Left ventricle myocardium inferior (tissue), 1 donor: ENCODE measurements at regions not wholly inside any gene's neighbourhood (a gene's known extent, or its start where the extent isn't known, plus 50 kb on each side); places are given as distances from the start of the nearest gene placed in this dataset.

Experiments
- DNase-seq: peaks from one replicate; pipeline ENCODE4 v3.0.0-alpha.2; 2020
- H3K27ac ChIP-seq: fragments of 200-600 bp; replicated peaks from 2 replicates; pipeline ENCODE4 v1.8.0; 2021
- H3K27me3 ChIP-seq: fragments of 200-600 bp; 2 replicates; pipeline ENCODE4 v1.8.0; 2021; ENCODE audit warnings: low read depth
- H3K36me3 ChIP-seq: fragments of 200-600 bp; 2 replicates; pipeline ENCODE4 v1.8.0; 2021
- H3K4me1 ChIP-seq: fragments of 200-600 bp; 2 replicates; pipeline ENCODE4 v1.8.0; 2021
- H3K4me3 ChIP-seq: fragments of 200-600 bp; 2 replicates; pipeline ENCODE4 v1.8.0; 2021; ENCODE audit warnings: mild to moderate bottlenecking, moderate library complexity
- H3K9me3 ChIP-seq: fragments of 200-600 bp; replicated peaks from 2 replicates; pipeline ENCODE4 v1.8.0; 2021
- intact Hi-C: fragments of 100-400 bp; cut with micrococcal nuclease; formaldehyde crosslinking; loops from one replicate; pipeline ENCODE4 v1.11.0; 2022
- TF ChIP-seq, protein P1 (sequence below): fragments of 200-600 bp; IDR thresholded peaks from 2 replicates; pipeline ENCODE4 v1.8.0; 2021; ENCODE audit warnings: antibody characterized with exemption, mild to moderate bottlenecking, borderline replicate concordance
- donor health status: DM: no; HTN: yes; CAD: no; lungs with severe emphysema.

DNA sequence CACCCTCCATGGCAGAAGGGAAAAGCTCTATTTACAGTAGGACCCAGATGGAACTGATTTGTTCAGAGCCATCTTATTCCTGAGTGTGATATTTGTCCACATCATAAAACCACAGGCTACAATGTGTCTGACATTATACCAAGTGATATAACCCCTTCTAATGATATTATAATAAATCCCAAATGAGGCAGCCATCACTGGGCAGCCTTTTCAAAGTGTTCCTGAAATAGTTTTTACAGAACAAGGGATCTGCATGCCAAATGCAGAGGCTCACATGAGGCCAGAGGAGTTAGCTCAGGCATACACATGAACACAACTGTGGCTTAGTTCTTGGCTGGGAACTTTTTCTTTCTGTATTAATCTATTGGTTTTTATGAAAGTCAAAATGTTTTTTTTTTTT lies 207.7 kb downstream of the MAFB start:
- Histone ChIP-seq H3K4me1 (no peaks in the 10 kb centered on the region), H3K27ac (no peak overlapping the region), H3K4me3 (no peak overlapping the region), H3K27me3 (peaks cover 13% of the 10 kb centered on the region), H3K36me3 (no peaks in the 10 kb centered on the region), H3K9me3 (peaks cover 5% of the 10 kb centered on the region)
- intact Hi-C loops, result no loop called here
- TF ChIP-seq, protein P1, sequence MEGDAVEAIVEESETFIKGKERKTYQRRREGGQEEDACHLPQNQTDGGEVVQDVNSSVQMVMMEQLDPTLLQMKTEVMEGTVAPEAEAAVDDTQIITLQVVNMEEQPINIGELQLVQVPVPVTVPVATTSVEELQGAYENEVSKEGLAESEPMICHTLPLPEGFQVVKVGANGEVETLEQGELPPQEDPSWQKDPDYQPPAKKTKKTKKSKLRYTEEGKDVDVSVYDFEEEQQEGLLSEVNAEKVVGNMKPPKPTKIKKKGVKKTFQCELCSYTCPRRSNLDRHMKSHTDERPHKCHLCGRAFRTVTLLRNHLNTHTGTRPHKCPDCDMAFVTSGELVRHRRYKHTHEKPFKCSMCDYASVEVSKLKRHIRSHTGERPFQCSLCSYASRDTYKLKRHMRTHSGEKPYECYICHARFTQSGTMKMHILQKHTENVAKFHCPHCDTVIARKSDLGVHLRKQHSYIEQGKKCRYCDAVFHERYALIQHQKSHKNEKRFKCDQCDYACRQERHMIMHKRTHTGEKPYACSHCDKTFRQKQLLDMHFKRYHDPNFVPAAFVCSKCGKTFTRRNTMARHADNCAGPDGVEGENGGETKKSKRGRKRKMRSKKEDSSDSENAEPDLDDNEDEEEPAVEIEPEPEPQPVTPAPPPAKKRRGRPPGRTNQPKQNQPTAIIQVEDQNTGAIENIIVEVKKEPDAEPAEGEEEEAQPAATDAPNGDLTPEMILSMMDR, result no peak
- DNase-seq, result no peak

DNA sequence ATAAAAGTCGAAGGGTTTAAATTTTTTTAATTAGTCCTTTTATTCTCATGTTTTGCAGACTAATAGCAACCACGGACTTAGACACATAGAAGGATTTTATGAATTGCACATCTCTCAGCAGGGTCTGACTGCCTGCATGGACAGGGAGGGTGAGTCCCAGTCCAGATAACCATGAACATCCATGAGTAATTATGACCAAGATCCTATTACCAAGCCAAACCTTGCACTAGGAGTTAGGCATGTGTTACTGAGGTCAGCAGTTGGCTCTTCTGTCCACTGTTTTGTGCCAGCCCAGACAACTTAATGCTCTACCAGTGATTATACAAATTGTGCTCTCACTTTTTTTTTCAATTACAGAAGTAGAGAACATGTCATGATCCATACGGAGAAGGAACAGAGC lies 211.2 kb downstream of the MAFB start:
- H3K27ac ChIP-seq, result no peak overlapping the region
- TF ChIP-seq, protein P1, result no peak
- H3K4me3 ChIP-seq, result no peak overlapping the region
- peaks cover 33% of the 10 kb centered on the region for H3K27me3 ChIP-seq
- no peaks in the 10 kb centered on the region for H3K9me3 ChIP-seq
- DNase-seq, result no peak
- intact Hi-C loops, result no loop called here
- H3K4me1 ChIP-seq, result no peaks in the 10 kb centered on the region
- no peaks in the 10 kb centered on the region for H3K36me3 ChIP-seq

DNA sequence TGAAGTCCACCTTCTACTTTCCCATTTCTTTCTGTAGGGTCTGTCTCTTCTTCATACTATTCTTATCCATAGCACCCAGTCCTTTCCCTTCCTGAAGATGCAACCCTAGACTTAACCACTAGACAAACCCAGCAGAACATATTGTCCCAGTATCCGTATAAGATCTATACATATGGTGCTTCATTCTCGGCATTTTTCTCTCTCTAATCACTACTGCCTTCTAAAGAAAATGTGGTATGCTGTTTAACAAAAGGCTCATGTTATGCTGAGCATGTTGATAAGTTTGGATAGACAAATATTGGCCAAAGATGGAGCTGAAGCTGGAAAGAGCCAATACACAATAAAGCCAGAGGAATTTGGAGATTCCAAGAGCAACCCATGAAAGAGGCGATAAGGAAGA lies 212.6 kb downstream of the MAFB start:
- Histone ChIP-seq H3K4me1 (peaks cover 2% of the 10 kb centered on the region), H3K27ac (no peak overlapping the region), H3K4me3 (no peak overlapping the region), H3K36me3 (no peaks in the 10 kb centered on the region), H3K9me3 (no peaks in the 10 kb centered on the region), H3K27me3 (peaks cover 33% of the 10 kb centered on the region)
- TF ChIP-seq, protein P1, result no peak
- DNase-seq, result no peak
- intact Hi-C loops, result no loop called here

DNA sequence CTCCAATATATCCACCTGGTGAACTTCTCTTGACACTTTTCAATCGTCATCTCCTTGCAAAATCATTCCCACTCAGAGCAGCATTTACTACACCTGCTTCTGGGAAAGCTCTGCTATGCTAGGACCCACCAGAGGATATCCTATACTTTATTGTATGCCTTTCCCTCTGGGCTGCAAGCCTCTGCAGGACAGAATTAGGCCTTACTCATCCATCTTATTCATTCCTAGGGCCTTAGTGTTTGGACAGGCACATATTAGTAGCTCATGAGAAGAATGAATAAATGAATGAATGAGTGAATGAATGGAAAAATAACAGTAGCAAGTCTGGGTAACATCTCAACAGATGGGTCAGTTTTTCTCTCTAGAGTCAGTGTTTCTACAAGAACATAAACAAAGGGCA lies 216.1 kb downstream of the MAFB start:
- H3K27ac ChIP-seq, result no peak overlapping the region
- intact Hi-C loops, result no loop called here

DNA sequence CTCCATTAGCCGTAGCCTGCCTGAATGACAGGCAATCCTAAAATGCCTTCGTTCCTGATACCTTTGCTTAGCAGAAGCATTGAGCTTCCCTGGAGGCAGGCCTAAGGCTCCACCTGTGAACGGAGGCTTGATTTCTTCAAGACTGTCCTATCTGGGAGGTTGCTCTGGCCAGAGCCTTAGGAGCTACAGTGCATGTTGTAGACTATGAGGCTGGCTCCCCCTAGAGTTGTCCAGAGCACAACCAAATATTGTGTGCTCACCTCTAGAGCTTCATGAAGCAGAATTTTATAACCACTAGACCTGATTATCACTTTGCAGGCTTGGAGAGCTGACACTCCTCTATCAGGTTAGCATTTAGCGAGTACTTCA lies 217.8 kb downstream of the MAFB start:
- intact Hi-C loops, result no loop called here
- H3K4me1 ChIP-seq, result peaks cover 14% of the 10 kb centered on the region
- DNase-seq, result no peak
- no peaks in the 10 kb centered on the region for H3K9me3 ChIP-seq
- H3K36me3 ChIP-seq, result no peaks in the 10 kb centered on the region
- H3K27me3 ChIP-seq, result peaks cover 19% of the 10 kb centered on the region
- TF ChIP-seq, protein P1, result peak; percentile 23
- peak overlapping the region; percentile 69 for H3K27ac ChIP-seq
- no peak overlapping the region for H3K4me3 ChIP-seq

More for the DNA sequence above, 216.1 kb downstream of the MAFB start:
- Histone ChIP-seq H3K36me3 (no peaks in the 10 kb centered on the region), H3K4me1 (peaks cover 14% of the 10 kb centered on the region), H3K27me3 (peaks cover 30% of the 10 kb centered on the region), H3K9me3 (no peaks in the 10 kb centered on the region), H3K4me3 (no peak overlapping the region)
- TF ChIP-seq, protein P1, result no peak
- no peak for DNase-seq
